Activated CD8-positive, alpha-beta memory T cell treated with anti-CD3 and anti-CD28 coated beads, Interleukin-2, amount 50 U/mL, for 1 hour (primary cell): ENCODE measurements at regions not wholly inside any gene's neighbourhood (a gene's known extent, or its start where the extent isn't known, plus 50 kb on each side); places are given as distances from the start of the nearest gene placed in this dataset.
"Not testable (repeated sequence)": the region's sequence is repeated elsewhere in the genome, so short reads cannot be mapped to it uniquely, and the experiment has no call there.

Experiments
- DNase-seq: peaks from one replicate; pipeline ENCODE4 v3.0.0-alpha.2; 2020; ENCODE audit errors: extremely low read depth

DNA sequence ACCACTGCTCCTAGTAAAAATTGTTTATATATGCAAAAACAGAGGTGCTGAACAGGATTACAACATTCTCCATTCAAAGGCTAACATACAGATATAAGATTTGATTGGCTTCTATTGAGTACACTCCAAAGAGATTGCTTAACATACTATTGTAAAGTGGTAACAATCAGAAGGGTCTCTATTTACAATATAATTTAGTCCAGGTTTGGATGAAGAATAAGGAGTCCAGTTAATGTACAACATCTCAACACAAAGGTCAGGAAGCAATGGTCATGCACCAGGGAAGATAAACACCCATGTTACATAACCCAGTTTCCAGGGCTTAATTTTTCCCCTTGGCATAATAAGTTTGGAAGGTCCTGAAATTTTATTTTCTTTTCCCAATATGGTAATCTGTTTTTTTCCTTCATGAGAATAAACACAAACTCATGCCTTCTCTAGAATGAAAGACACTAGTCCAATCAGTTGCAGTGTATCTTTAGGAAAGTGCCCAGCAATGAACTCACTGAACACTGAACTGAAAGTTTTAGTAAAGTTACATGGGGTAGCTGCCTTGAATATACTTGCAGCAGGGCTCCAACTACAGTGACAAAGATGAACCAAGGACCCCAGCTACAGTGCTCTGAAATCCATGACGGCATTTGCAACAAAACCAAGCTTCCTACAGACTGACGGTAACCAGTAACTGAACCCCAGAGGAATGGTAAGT lies 255.3 kb upstream of the GJE1 start:
- no peak for DNase-seq

GRCh38 chr6:141874930-141875602 lies 257.7 kb upstream of the GJE1 start:
- DNase-seq, result no peak

GRCh38 chr6:141869509-141869908 lies 263.2 kb upstream of the GJE1 start:
- DNase-seq, result not testable (repeated sequence)

GRCh38 chr6:141867767-141868166 lies 265.0 kb upstream of the GJE1 start:
- no peak for DNase-seq

GRCh38 chr6:141866731-141867497 lies 265.8 kb upstream of the GJE1 start:
- DNase-seq, result no peak

- no peak for DNase-seq
Measured at GRCh38 chr6:141851063-141851462, 281.7 kb upstream of the GJE1 start.

DNA sequence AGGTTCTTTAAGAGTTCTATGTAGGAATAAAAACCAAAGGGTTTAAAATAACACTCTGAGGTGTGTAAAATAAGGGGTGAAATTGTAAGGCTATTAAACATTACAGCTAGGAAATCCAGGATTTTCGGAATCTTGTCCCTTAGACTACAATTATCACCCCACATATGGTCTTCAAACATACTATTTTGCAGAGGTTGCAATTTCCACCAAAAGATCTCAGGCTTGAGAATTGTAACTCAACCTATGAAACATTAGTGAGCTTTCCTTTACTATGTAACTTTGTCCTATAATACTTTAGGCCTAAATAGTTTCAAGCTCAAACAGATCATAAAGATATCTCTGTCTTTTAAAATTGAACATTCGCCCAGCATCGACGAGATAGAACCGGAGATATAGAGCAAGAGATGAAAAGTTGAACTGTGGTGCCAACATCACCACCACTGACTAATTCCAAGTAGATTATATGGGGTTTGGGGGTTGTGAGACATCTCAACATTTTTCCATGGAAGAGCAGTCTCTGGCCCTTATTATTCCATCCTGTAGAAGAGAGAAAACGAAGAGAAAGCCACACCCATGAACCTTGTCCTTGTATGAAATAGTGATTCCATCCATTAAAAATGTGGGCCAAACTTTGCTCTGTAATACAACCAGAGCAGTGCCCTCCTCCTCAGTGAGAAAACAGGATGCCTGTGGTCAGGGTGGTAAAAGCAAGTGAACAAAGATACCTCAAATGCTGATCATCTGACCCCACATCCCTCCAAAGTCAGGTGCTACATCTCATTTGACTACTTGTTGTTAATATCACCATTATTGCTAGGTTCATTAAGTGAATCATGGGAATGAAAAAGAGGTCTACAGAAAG lies 284.5 kb upstream of the GJE1 start:
- DNase-seq, result no peak

DNA sequence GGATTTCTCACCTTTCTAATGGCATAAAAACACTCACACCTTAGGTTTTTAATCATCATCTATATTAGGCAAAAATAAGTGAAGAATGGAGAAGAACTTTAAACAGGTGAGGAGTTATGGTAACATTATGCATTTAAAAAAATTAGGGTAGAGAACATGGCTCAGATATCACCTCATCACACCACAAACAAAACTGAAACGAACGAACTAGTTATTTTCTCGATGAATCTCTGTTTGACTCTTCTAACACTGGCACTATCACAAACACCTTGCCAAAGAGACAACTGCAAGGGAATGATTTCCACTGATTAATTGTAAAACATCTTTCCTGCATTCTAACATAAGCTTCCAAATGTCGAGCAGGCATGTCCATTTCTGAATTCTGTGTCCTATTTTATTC lies 286.1 kb upstream of the GJE1 start:
- DNase-seq, result no peak

GRCh38 chr6:141843178-141843834 lies 289.4 kb upstream of the GJE1 start:
- DNase-seq, result no peak

- no peak for DNase-seq
Measured at GRCh38 chr6:141833001-141833655, 299.6 kb upstream of the GJE1 start.

- no peak for DNase-seq
Measured at GRCh38 chr6:141830530-141830929, 302.2 kb upstream of the GJE1 start.

DNA sequence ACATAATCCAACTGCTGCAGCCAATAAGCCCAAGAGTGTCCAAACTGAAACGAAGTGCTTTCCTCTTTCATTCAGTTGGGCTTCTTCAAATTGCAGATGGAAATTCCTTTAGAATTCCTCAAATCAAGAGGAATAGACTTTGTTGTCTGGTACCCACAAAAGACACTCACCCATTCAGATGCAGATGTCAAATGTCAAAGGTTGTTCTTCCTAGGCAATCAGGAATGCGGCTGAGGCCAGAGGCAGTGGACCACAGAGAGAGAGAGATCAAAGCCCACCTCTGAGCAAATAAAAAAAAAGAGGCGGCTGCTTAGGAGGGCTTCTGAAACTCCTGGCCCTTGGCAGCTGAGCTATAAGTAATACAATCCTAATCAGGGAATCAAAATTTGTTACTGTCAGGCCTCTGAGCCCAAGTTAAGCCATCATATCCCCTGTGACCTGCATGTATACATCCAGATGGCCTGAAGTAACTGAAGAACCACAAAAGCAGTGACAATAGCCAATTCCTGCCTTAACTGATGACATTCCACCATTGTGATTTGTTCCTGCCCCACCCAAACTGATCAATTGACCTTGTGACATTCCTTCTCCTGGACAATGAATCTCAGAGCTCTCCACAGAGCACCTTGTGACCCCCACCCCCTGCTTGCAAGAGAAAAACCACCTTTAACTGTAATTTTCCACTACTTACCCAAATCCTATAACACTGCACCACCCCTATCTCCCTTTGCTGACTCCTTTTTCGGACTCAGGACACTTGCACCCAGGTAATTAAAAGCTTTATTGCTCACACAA lies 303.0 kb upstream of the GJE1 start:
- no peak for DNase-seq

GRCh38 chr6:141824350-141824749 lies 308.4 kb upstream of the GJE1 start:
- no peak for DNase-seq

DNA sequence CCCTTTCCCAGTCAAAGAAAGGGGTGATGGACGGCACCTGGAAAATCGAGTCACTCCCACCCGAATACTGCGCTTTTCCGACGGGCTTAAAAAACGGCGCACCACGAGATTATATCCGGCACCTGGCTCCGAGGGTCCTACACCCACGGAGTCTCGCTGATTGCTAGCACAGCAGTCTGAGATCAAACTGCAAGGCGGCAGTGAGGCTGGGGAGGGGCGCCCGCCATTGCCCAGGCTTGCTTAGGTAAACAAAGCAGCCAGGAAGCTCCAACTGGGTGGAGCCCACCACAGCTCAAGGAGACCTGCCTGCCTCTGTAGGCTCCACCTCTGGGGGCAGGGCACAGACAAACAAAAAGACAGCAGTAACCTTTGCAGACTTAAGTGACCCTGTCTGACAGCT lies 317.7 kb upstream of the GJE1 start:
- DNase-seq, result not testable (repeated sequence)

GRCh38 chr6:141809901-141810300 lies 322.8 kb upstream of the GJE1 start:
- DNase-seq, result no peak

- DNase-seq, result no peak
Measured at GRCh38 chr6:141808662-141809061, 324.1 kb upstream of the GJE1 start.

DNA sequence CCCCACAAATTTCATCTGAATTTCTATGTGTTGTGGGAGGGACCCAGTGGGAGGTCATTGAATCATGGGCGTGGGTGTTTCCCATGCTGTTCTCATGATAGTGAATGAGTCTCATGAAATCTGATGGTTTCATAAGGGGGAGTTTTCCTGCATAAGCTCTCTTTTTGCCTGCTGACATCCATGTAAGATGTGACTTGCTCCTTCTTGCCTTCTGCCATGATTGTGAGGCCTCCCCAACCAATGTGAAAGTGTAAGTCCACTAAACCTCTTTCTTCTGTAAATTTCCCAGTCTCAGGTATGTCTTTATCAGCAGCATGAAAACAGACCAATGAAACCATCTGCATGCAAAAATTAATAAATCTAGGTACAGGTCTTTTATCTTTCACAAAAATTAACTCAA lies 331.8 kb upstream of the GJE1 start:
- DNase-seq, result not testable (repeated sequence)

GRCh38 chr6:141790921-141791320 lies 341.8 kb upstream of the GJE1 start:
- no peak for DNase-seq

DNA sequence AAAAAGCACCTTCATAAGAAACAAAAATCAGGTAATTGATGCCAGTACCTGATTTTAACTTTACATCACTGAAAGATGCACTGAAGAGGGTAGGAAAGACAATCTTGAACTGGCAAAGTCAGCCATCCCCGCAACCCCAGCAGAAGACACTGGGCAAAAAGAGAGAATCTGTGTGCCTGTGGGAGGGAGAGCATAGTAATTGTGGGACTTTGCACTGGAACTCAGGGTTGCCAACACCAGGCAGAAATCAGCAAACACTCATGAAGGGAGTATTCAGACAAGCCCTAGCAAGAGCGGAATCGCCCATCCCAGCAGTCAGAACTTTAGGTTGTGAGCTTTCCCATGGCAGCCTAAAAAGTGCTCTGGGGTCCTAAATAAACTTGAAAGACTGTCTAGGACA lies 344.6 kb upstream of the GJE1 start:
- DNase-seq, result no peak

DNA sequence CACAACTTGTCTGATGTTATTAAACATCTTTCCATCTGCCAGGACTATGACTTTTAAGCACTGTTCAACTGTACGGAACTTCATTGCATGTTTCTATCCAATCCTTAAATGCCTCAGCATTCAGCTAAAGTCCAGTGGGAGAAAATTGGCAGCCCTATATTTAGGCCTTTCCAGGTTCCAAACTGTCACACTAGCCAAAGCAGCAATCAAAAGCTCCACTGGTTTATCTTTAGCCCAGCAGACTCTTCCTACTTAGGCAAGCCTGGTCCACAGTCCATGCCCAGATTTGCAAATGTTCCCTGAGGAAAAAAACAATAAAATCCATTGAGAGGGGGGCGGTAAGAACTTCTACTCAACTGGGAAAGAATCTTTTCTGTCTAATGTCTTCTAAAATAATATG lies 349.1 kb upstream of the GJE1 start:
- DNase-seq, result no peak
